Inflammatory macrophage treated with lipopolysaccharide for 1 hour (primary cell): ENCODE measurements at regions not wholly inside any gene's neighbourhood (a gene's known extent, or its start where the extent isn't known, plus 50 kb on each side); places are given as distances from the start of the nearest gene placed in this dataset.

Experiments used
- DNase-seq, 2 donors: peaks; one replicate each; pipeline ENCODE4 v3.0.0-alpha.2; 2020 to 2022

DNA sequence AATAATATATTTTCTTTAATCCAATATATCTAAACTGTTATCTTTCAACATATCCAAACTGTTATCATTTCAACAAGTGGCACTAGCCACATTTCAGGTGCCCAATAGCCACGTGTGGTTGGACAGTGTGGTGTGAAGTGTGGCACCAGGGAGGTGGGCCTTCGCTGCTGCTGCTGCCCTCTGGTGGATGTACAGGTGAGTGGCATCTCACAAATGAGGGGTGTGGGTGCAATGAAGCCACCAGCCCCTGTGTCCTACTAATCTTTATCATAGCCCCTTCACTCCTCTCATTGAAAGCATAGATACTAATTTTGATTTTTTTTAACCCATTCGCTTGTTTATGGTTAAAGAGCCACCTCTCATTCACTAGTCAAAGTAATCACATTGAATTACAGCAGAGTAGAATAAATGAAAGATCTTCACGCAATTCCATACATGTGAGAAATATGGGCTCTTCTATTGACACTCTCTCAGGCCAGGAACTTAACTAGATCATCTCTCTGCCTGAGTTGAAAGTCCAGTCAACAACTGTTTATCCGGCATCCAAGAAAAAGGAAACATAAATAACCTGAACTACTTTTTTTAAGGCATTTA is 499.2 kb downstream of the OMA1 start:
- peak in 1 of 2 donors; percentile 4 for DNase-seq

DNA sequence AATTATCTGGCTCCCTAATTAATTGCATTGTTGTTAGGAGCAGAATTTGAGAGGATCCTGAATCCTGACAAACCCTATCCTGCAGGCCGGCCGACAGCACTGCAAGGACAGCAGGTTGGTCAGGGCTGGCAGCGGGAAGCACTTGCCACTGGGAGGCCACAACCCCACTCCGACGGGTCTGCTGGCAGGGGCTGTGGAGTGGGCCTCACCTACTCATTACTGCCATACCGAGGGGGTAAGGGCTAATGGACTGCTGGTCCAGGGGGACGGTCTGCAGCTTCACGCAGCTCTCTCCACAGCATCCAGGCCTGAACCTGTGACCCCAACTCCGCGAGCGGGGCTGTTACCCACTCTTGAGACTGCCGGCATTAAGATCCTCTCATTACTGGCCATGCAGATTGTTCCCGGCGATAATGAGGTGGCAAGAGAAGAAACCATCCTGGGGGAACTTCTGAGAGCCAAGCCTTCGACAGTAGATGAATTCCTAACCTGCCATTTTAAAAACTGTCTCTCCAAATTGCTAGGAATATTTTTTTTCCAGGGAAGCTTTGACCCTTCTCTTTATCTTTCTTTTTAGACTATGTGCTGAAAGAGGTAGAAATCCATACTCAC is 501.3 kb downstream of the OMA1 start:
- DNase-seq, result no peak

DNA sequence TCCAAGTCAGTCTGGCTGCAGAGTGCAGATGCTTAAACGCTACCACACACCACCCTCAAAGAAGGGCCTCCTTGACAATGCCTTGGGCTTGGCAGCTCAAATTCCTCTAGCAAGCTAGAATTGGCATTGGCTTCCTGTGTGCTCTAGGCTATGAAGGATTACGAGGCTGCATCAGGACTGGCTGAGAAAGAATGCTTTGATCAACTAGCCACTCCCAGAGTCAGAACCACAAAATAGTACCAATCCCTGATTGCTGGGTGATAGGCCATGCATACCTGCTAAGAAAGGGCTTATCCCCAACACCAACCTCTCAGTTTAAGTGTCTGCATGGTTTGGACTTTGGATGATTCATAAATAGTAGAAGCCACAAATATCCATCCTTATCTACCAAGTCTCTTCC is 504.9 kb downstream of the OMA1 start:
- no peak for DNase-seq

DNA sequence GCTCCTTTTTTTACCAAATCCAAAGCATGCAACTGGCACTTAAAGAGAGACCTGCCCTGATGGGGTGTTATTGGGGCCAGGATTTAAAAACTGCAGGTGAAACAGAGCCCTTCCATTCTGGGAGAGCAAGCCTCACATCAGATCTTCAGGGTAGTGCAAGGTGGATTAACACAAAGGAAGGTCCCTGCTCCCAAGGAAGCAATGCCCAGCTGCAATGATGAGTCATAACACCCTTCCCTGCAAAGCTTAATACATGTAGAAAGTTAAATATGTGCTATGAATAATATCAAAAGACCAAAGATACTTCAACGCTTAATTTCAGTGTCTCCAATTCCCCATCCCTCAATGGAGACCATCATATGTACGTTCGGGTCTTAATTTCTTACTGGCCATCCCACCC is 508.0 kb downstream of the OMA1 start:
- no peak for DNase-seq

DNA sequence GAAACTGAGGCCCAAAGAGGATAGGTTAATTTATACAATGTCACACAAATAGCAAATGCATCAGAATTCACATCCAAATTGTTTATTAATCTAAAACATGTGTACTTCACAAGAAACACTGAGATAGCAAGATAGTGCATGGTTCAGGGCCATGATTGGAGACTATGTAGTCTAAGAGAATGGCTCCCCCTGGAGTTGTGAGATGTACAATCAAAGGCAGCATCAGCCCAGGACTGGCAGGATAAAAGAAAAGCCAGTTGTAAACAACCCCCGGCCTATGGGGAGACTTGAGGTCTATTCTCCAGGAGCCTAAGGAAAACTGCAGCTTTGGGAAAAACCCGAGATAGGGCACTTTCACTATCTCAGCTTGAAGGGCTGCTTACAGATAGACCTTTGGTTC is 511.0 kb downstream of the OMA1 start:
- DNase-seq, result no peak

DNA sequence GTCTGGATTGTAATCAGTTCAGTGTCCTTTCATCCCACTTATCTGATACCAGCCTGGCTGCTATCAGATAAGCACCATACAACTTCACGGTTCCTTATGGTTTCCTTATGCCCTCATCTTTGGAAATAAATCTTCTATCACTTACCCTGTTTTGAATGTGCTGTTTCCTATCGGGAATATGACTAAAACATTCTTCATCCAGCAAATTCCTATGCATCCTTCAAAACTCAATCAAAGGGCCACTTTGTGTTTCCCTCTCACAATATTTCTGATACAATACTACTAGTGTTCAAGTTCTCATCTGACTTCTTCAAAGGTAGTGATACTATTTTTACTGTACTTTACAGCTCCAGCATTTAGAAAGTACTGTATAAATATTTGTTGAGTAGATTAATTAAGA is 513.2 kb downstream of the OMA1 start:
- no peak for DNase-seq

DNA sequence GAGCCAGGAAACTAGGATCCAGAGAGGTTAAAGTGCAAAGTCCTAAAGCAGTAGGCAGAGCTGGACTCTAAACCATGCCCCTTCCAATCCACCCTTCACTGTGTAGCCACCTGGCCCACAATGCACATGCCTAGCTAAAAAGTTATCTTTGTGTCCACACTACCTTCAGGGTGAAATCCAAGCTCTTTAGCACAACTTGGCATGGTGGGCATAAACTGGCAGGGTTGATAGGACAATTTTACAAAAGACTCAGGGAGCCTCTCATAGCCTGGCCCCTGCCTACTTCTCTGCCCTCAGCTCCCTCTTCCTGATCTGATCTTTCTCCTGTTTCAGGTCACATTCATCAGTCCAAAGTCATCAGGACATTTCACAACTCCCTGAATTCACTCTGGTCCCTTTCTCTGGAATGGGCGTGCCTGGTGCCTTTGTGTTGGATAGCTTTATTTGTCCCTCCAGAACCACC is 513.9 kb downstream of the OMA1 start:
- DNase-seq, result no peak

DNA sequence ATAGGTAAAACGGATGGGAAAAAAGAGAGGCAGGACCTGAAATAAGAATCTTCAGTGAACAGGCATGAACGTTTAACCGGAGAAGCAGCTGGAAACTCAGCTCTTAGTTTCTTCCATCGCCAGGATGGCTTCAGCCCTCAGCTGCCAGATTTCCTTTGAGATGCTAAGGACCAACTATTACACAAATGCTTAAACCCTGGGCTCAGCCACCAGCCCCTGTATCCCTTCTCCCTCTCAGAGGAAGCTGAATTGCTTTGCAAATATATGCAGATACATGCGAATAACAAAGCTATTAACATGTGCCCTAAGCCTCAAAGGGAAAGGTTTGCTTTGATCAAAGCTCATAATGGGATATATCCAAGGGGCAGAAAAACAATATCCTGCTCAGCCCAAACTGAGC is 515.1 kb downstream of the OMA1 start:
- no peak for DNase-seq

DNA sequence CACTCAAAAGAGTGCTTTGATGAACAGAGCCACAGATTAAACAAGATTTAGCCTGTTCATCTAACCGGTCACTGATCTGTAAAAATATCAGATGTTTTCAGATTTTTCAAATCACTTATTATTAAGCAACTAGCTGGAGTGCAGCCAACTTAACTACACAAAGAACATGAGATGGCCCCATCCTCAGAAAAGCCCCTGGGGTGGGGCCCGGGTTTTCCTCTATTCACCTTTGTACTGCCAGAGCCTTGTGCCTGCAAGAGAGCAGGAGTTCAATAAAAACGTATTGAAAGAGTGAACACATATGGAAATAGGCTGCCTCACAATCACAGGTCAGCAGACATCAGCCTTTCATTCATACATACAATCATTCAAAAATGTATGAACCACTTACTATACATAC is 516.1 kb downstream of the OMA1 start:
- no peak for DNase-seq

DNA sequence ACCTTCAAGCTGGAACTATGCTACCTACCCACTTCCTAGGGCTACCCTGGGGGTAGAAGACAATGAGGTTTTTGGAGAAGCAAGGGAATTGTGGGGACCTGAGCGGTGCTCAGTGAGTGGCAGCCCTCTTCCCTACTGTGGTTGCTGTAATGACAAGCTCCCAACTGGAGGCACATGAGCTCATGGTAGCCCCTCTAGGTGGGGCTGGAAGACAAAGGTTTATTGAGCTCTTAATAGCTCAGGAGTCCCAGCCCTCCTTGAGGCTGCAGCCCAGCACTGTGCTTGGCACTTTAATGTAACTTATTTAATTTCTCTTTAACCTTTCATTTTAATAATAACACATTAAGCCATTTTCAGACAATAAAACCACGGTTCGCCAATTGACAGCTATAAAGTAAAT is 528.9 kb downstream of the OMA1 start:
- DNase-seq, result no peak

DNA sequence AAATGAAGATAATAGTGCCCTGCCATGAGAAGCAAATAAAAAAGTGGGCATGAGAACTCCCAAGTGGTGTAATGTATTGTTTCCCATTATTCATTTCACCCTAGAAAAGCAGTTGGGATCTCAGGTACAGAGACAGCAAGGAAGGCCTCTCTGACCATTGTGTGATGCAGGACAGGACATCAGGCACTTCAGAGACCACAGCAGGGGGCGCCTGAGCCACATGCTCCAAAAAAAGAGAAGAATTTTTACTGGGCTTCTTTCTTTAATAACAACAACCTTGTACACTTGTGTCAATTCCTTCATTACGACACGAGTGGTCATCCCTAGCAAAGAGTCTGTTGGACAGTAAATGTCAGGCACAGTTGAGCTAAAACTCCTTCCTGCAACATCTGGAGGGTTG is 533.3 kb downstream of the OMA1 start:
- DNase-seq, result no peak

DNA sequence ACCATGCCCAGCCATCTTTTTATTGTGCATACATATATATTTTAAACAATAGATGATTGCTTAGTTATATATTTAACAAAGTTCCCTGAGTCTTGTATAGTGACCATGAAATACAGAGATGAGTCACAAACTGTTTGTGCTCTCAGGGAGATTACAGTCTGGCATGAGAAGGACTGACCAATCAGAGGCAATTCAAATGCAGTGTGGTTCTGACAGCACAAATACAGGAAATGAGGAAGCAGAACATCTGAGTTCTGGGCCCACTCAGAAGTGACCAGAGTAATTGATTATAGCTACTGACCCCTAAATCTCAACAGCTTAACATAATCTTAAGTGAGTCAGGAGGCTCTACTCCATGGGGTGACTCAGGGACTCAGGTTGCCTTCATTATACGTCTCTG is 534.5 kb downstream of the OMA1 start:
- no peak for DNase-seq

DNA sequence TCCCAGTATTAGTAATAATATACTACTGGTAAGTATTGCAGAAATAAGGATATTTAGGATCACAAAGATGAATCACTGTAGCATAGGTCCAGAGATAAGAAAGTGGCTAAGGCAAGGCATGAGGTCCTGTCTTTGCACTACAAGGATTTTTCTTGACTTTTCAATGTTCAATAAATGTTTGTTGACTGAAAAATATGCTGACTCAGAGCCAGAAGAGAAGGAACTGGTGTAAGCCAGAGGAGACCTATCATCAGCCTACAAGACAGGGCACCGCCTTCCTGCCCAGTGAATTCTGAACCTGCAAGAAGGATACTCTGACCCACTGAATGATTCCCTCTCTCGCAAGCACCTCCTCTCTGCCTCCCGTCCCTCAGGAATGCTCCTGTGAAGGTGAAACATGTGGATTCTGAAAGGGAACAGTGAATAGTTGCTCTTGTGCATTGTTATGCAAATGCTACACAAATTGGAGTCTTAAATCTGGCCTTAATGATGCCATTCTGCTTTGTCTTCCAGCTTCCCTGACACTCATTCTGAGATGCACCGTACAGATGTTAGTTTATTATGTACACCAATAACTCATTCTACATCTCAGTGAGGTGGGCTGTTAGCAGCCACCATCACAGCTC is 540.0 kb downstream of the OMA1 start:
- DNase-seq, result no peak

DNA sequence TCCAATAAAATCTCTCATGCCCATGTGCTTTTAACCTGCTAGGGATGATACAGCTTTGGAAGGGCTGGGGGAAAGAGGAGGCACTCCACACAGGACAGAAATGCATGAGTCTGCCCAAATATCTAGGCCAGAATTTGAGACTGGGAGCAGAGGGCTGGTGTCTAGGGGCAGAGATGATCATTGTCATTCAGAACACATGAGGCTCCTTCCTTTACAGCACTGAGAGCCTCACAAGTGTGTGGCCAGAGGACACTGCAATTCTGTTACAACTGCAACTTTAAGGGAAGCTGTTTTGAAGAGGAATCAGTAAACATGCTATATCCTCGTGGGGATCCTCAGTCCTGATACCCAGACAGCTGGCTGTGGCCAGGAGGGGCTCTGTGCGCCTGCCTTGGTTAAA is 541.3 kb downstream of the OMA1 start:
- DNase-seq, result no peak

DNA sequence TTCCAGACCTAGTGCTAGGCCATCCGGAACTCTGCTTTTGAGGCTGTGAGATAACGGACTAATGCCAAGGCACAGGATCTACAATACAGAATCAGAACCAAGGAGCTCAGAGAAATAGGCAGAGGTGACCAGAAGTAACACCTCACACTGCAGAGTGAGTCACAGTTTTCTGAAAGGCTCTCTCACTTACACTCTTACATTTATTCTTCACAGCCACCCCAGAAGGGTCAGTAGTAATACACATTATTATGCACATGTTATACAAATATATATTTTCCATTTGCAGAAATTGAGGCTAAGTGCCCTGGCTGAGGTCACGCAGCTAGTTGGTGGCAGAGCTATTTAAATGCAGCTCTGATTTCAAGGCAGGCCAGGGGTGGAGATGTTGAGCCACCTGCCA is 542.5 kb downstream of the OMA1 start:
- DNase-seq, result no peak

DNA sequence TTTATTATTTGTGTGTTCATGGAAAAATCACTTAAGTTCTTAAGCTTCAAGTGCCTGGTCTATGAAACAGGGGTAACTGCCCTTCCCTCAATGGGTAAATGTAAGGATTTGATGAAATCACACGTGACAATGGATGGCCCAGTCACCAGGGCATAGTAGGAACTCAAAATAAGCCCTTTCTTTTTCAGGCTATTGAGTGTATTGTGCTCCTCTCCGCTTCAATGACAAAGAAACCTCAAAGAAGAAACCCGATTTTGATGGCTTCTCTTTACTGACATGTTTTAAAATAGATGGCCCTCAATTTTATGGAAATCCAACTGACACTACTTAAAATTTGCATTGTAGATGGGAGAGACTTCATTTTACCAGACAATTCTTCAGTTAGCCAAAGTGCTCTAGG is 543.5 kb downstream of the OMA1 start:
- DNase-seq, result no peak

DNA sequence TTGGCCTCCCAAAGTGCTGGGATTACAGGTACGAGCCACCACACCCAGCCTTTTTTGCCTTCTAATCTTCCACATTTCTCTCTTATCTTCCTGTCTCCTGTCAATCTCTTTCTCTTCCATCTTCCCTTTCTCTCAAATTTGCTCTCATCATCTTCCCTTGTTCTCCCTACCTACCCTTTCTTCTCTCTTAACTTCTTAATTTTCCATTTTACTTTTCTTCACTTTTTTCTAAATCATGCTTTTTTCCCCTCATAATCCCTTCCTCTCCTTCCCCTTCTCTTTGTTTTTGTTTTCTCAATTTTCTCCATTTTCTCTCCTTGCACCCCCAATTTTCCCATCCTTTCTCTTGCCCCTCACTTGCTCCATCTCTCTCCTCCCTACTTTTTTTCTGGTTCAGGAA is 545.7 kb downstream of the OMA1 start:
- no peak for DNase-seq

DNA sequence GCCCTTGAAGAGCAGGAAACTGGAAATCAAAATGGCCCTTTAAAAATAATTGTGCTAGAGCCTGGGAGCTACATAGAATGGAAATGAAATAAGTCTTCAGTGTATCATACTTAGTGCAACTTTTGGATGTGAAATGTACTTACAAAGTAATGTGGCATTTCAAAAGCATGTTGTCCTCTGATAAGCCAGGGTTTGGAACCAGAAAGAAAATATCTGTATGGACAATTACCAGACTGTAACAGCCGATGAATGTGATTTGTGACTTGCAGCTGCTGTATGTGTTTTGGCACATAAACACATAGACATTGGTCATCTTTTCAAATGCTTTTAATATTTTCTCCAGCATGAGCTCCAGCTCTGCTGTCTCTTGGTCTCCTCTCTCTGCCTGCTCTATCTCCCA is 546.4 kb downstream of the OMA1 start:
- DNase-seq, result no peak

DNA sequence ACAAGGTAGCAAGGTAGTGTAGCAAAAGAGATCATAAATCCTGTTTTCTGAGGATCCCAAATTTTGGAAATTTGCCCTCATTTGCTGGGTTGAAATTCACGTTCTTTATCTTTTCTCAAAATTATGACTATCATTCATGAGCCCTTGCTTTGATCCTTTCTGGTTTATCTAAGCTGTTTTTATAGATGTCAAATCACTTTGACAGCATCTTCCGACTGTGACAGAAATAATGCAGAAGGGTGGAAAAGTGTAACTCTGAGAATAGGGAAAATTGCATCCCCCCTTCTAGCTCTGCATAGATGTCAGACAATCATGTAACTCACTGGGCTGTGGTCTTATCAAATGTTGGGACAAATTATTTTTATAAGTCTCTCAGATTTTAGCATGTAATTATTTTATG is 550.1 kb downstream of the OMA1 start:
- DNase-seq, result no peak

DNA sequence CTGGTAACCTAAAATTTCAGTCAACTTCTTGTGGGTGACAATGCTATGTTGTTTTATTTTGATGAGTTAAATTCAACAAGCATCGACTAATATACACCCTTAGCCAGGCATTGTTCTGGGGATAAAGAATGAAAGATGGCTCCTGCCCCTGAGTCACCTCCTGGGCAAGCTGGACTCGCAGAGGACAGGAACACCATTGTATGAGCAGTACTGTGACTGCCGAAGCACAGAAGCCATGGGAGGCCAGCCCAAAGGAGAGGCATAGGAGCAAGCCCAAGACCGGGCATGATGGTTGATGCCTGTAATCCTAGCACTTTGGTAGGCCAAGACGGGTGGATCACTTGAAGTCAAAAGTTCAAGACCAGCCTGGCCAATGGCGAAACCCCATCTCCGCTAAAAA is 555.2 kb downstream of the OMA1 start:
- no peak for DNase-seq

DNA sequence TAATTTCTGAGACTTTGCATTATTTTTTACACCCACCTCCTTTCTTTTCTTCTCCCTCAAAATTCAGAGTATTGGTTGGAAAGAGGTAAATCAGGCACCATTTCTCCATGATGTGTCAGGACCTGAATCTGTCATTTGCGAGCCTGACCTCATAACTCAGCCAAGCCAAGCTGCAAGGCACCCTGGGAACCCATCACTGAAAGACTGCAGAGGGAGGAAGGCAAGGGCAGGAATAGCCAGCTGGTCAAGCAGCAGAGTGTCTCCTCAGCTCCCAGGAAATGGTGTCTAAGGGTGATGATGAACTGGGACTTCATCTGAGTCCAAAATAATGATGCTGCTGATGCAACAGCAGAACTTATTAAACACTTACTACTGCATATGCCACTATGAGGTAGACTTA is 556.6 kb downstream of the OMA1 start:
- DNase-seq, result no peak

DNA sequence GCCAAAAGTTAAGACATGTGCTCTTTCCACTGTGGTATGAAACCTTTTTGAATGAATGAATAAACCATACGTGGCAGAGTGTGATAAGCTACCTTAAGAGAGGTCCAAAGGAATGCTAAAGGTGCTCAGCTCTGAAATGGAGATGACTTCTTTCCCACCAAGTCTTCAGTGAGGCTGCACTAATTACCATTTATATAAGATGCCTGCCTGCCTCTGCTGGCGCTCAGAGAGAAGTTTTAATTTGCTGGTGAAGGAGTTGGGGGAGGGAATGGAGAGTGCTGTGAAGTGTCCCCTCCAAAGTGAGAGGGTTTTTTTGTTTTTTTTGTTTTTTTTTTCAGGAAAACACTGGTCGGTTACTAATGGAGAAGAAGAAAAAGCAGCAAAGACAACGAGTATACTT is 559.0 kb downstream of the OMA1 start:
- no peak for DNase-seq

DNA sequence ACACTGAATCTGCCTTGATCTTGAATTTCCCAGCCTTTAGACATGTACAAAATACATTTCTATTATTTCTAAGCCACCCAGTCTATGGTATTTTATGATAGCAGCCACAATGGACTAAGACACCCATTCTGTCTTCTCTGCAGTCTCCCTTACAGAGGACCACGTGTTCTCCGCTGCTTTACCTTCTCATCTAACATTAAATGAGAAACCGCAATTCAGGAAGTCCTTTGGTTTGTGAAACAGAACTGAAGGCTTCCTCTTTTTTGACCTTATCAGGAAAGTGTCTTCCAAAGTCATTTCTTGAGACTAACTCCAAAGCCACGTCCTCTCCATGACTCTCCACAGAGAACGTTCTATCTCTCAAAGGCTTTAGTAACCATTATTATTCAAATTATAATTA is 560.1 kb downstream of the OMA1 start:
- DNase-seq, result peak; percentile 6 to 12

DNA sequence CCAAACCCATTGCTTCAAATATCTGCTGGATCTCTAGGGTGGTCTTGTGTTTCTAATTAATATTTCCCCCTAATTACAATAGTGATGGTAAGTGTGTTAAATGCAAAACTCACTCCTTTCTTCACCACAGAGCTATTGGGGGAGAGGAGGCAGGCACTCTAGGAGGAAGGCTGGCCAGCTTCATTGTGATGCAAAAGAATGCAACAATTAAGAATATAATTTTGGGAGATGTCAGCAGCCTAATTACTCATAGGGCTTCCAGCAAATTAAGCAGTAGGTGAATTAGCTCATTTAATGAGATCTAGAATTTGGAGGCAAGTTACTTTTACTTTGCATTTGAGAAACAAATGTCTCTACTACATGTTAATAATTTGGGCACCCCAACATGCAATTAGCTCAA is 560.4 kb upstream of the DAB1 start:
- no peak for DNase-seq

DNA sequence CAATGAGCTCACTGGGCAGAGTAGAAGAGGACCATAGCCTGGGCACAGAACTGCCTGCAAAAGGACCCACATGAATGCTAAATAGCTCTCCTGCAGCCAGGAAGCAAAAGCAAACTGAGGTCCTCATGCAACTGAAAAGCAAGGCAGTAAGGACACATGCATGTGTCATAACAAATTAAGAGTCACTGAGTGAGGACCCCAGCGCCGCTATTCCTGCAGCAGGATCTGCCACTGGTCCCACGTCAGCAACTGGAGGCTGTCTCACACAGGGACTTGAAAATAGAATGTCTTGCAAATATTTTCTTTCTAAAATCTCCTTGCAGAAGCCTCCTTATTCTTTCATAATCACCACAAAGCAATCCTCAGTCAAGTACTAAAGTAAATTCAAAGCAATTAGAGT is 559.6 kb upstream of the DAB1 start:
- no peak for DNase-seq
